Sciatic nerve (tissue), 2 donors: ENCODE measurements at regions not wholly inside any gene's neighbourhood (a gene's known extent, or its start where the extent isn't known, plus 50 kb on each side); places are given as distances from the start of the nearest gene placed in this dataset.

ENCODE experiments used
- ATAC-seq: fragments of 200-7000 bp; cut with Tn5 transposase; one replicate; pipeline ENCODE4 v1.9.1; 2020; ENCODE audit warnings: mild to moderate bottlenecking, moderate library complexity
- DNase-seq: peaks from one replicate; pipeline ENCODE4 v3.0.0-alpha.2; 2020; ENCODE audit warnings: low spot score
- intact Hi-C: fragments of 100-400 bp; cut with DNase I; formaldehyde crosslinking; loops from one replicate; pipeline ENCODE4 v1.14.2; 2022
- donor health status: DM: no; HTN: no; CAD: no.
- donor health status: DM: no; HTN: no; CAD: no.

- ATAC-seq (no peak), DNase-seq (no peak)
- intact Hi-C loops: no loop called here
These were observed 394.1 kb upstream of the NETO1 start for GRCh38 chr18:73261923-73262322.

DNA sequence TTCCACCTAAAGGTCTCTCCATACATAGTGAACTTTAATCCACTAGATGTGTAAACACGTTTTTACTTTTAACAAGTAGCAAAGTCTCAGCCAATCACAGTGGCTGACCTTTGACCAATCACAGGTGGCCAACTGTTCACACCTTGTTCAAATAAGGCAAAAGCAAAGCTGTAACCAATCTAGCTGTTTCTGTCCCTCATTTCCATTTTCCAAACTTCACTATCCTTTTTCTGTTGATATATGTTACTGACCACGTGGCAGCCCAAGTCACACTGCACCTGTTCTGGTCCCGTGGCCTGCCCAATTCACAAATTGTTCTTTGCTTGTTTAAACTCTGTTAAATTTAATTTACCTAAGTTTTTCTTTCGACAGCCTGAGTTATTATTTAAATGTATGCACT is 393.5 kb upstream of the NETO1 start:
- ATAC-seq (no peak), DNase-seq (no peak)
- intact Hi-C loops: no loop called here

- ATAC-seq: no peak
- no peak for DNase-seq
- intact Hi-C loops: no loop called here
These were observed 390.7 kb upstream of the NETO1 start for GRCh38 chr18:73258375-73259087.

GRCh38 chr18:73254564-73254963 is 386.8 kb upstream of the NETO1 start:
- ATAC-seq (no peak), DNase-seq (no peak)
- intact Hi-C loops: no loop called here

- ATAC-seq: no peak
- intact Hi-C loops: no loop called here
- DNase-seq: no peak
These were observed 381.2 kb upstream of the NETO1 start for GRCh38 chr18:73249030-73249429.

DNA sequence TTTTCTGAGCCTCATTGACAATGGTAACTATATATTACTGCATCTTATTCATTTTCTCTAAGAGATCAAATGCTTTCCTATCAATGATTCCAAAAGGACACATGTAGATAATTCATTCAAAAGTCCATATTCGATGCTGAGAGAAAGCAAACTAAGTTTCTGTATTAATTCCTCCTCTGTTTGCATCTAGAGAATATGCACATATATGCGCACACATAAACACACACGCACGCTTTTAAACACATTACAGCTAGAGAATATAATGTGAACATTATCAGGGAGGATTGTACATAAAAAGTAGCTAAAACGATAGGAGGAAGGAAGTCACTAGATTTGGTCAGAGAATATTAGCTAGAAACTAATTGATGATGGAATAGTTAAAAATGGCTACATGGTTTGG is 379.0 kb upstream of the NETO1 start:
- ATAC-seq (no peak), DNase-seq (no peak)
- intact Hi-C loops: no loop called here

DNA sequence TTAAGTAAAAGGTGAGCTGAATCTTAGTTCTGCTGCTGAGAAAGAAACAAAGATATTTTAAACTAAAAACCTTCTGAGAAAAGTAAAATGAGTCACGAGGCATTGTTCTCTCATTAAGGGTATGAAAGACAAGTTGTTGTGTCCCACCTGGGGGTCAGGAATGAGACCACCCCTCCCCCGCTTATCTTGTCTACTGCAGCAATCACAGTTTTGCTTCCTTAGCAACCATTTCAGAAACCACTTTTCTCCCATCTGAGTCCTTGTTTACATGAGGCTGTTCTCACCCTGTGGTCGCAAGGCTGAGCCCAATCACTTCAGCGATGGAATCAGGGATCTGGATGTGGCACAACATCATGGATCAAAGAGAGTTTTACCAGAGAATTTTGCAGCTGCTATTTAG is 377.6 kb upstream of the NETO1 start:
- no peak for ATAC-seq
- no peak for DNase-seq
- intact Hi-C loops: no loop called here

GRCh38 chr18:73244401-73244800 is 376.6 kb upstream of the NETO1 start:
- intact Hi-C loops: no loop called here
- DNase-seq (no peak), ATAC-seq (no peak)

- DNase-seq (no peak), ATAC-seq (no peak)
- intact Hi-C loops: no loop called here
These were observed 373.1 kb upstream of the NETO1 start for GRCh38 chr18:73240899-73241298.

GRCh38 chr18:73235921-73236320 is 368.1 kb upstream of the NETO1 start:
- no peak for ATAC-seq
- DNase-seq: no peak
- intact Hi-C loops: no loop called here

- no peak for DNase-seq
- ATAC-seq: no peak
- intact Hi-C loops: no loop called here
These were observed 367.7 kb upstream of the NETO1 start for GRCh38 chr18:73235491-73235890.

DNA sequence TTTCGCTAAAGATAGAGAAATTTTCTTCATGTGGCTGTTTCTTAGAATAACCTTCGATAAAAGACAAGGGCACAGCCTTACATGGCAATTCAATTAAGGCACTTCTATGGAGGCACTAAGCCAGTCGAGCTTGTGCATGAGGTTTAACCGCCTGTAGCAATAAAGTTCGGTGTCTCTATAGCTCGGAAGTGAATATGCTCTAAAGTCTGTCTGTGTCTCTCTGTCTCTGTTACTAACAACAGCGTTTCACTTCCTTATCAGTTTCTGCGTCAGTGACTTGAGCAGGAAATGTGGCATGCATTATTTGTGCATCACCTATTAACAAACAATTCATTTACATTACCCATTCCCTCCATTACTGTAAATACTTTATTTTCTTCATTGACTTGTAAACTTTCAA is 365.1 kb upstream of the NETO1 start:
- intact Hi-C loops: no loop called here
- DNase-seq (no peak), ATAC-seq (no peak)

DNA sequence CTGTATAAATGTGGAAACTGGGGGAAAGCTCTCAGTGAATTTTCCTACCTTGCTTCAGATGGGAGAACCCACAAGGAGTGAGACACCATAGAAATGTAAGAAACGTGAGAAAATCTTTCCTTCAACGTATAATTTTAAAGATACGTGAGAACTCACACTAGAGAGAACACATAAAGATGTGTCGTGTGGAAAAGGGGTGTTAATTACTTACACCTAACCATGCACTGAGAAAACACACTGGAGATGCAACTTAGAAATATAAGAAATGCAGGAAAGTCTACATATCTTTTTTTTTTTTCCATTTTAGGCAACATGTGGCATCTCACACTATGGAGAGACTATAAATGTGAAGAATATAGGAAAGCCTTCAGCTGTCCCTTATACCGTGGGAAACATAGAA is 352.9 kb upstream of the NETO1 start:
- intact Hi-C loops: no loop called here
- ATAC-seq: no peak
- DNase-seq: no peak

DNA sequence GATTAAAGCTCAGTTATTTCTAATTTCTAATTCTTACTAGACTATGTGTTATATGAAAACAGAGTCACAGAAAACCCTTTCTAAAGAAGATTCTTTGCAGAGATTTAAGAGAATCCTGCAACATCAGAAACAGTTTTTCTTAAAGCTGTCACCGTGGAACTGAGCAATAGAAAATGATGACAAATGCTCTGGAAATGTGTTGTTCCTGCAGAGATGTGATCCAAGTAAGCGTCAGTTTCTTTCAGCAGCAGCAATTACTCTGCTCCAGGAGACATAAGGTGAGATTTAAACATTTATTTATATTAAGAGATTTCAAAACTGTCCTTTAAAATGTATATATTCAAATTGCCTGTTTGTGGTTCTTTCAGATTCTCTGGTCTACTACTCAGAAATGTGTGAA is 350.5 kb upstream of the NETO1 start:
- no peak for DNase-seq
- intact Hi-C loops: no loop called here
- no peak for ATAC-seq

DNA sequence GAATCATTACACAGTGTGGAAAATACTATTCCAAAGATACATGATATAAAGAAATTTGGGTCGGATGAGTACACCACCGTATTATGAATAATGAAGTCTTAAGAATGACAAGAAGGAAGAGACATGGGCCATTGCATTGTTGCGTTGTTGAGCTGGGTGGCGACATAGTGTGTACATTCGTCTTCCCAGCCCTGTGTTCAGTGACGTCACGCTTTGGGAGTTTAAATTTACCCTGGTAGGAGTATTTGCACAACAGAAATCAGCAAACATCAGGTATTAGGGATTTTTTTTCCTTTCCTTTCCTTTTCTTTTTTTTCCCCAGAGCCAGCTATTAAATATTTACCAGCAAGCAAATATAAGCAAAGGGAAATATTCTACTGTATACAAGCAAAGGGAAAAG is 347.2 kb upstream of the NETO1 start:
- ATAC-seq (no peak), DNase-seq (no peak)
- intact Hi-C loops: no loop called here

DNA sequence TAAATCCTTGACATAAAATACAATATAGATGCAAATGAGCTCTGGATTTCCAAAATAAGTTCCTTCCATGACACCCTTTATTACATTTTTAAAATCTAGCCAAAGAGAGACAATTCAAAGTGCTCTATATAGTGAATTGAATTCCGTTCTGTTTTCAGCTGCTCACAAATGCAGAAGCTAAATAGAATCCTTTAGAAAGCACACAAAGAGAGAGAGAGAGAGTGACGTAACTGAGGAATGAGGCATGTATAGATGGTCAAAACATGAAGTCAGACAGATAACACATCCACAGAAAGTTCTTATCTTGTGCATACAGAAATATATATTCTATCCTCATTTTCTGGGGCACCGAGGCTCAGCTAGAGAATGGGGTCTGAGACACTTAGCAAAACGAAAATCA is 344.7 kb upstream of the NETO1 start:
- DNase-seq (no peak), ATAC-seq (no peak)
- intact Hi-C loops: no loop called here

DNA sequence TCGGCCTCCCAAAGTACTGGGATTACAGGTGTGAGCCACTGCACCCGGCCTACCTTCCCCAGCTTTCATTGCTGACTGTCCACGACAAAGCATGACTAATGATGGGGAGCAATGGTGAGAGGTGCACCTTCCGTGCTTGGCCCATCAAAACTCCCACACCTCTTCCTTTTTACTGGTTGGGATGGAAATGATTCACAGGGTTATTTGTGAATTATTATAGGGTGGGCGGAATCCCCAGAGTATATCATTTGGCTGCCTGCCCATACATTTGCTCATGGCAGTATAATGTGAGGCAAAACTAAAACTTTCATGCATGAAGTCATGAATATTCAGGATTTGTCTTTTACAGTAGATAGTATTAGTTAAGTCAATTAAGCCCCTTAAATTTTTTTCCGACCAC is 334.2 kb upstream of the NETO1 start:
- ATAC-seq: no peak
- intact Hi-C loops: no loop called here
- no peak for DNase-seq

DNA sequence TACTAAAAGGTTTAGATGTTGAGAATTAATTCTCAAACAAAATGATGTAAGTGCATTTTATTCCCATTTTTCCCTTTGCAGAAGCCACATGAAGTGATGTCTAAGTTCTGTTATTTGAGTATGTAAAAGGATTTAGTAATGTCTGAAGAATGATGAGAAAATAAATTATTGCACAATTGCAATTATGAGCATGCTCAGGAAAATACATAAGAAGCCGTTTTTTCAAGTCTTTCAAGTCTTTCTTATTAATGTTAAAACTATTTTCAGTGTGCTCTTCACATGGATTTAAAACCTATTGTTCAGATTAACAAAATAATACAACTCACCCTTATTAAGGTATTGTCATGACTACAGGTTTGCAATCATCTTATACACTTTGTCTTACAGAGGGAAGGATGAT is 331.4 kb upstream of the NETO1 start:
- no peak for DNase-seq
- ATAC-seq: no peak
- intact Hi-C loops: no loop called here

DNA sequence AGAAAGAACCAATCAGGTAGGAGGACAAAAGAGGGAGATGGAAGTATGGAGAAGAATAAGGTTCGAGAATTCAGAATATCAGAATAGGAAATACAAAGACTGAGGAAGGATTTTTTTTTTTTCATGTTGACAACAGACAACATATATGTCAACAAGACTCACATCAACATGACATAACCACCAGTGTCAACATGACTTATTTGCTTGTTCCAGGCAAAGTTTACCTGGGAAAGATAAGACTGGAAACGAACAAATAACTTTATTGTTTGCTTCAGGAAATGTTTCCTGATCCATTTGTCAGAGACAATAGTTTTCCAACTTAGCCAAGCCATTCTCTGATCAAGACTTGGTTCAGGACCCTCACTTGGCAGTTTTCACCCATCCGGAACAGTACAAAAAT is 321.9 kb upstream of the NETO1 start:
- intact Hi-C loops: no loop called here
- no peak for DNase-seq
- no peak for ATAC-seq

DNA sequence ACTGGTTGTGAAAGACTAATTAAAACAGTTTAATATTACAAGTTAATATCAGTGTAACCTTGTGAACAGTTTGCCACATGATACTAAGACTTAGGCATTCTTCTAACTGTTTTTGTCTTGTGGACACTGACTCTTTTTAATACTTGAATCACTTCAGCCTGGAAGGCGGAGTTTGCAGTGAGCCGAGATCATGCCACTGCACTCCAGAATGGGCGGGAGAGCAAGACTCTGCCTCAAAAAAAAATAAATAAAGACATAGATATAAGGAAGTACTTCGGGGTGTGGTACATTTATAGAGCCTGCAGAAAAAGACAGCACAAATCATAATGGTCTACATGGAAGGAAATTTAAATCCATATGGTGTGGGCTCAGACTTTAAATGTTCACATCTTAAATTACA is 300.4 kb upstream of the NETO1 start:
- no peak for DNase-seq
- intact Hi-C loops: no loop called here
- ATAC-seq: no peak

DNA sequence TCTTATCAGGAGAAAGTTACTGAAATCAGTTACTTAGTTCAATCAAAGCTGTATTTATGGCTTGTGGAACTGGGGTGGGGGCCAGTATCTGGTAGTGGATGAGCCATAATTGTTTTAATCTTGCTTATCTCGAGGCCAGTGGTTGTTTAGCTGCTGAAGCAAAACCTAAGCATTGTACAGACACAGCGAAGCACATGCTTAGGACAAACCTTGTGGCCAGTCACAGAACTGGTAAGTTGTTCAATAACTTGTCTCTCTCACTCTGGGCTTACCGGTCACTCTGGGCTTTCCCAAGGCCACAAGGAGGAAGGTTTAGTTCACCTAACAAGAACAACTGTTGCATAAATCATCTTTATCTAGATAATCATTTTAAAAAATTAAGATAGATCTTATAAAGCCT is 296.6 kb upstream of the NETO1 start:
- intact Hi-C loops: no loop called here
- ATAC-seq: no peak
- DNase-seq: no peak

- DNase-seq (no peak), ATAC-seq (no peak)
- intact Hi-C loops: no loop called here
These were observed 295.4 kb upstream of the NETO1 start for GRCh38 chr18:73163236-73163635.
